Endometrium (tissue), 2 donors: ENCODE measurements at regions not wholly inside any gene's neighbourhood (a gene's known extent, or its start where the extent isn't known, plus 50 kb on each side); places are given as distances from the start of the nearest gene placed in this dataset.

ENCODE experiments used
- FAIRE-seq: peaks from 2 replicates; lab custom pipeline; 2012; peaks lifted over from hg19 to GRCh38; lab: Jason Lieb, UNC
- donor health status: control.
- donor health status: control.

DNA sequence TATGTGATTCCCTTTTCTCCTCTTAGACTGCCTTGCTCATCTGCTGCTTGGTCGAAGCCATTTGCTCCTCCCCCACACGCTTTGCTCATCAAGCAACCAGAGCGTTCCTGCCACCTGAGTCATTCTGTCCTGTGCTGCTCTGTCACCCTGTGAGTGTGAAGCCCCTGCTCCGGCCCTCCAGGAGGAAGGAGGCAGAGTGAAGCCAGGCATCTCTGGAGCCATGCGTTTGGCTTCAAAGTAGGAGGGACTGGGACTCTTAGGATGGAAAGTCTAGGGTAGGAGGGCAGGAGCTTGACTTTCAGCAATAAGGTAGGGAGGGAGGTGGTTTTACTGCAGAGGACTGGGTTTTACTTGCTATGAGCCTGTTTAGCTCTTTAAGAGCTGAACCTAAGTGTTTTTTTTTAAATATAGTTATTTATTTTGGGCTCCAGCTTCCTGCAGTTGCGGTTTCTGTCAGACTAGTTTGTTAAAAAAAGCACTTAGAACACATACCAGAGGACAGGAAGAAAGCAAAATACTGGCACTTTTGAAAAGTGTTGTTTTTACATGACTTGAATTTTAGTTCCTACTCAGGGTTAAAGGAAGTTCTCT, 63.6 kb downstream of the SPINK2 start:
- FAIRE-seq: no peak

DNA sequence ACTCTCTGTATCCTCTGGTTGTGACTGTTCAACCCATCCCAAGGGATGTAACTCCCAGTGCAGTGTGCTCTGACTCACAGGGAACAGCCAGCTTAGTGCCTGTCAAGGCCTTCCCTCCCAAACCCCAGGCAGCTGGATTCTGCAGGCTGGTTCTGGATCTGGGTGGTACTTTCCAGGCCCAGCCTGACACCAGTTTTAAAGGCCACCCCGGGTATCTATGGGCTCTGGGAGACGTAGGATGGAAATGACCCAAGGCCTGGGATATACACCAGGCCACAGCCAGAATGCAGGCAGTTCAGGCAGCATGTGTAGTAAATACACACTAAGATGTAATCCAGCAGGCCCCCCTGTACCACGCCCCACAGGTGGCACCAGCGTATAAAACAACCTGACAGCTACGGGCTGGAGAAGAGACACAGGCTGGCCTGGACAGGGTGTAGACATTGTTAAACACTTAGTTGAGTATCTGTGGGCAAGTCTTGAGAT, 64.2 kb downstream of the SPINK2 start:
- no peak for FAIRE-seq

- no peak for FAIRE-seq
Measured at GRCh38 chr4:56755901-56756300, 65.6 kb downstream of the SPINK2 start.

DNA sequence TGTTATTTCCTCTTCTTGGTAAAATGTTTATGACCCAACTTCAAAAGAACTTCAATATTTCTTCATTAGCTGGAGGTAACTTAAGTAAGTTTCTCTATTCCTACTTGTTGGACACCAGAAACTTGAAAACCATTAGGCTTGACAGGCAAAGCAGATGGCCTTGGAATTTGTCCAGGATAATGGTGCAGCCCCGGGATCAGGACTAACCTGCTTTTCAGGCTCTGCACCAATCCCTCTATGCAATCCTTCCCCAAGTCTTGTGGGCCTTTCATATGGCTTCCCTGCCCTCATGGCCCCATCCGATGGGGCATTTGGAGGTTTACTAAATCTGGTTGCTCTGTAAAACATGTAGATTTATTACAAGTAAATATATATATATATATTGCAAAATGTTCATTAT, 68.5 kb downstream of the SPINK2 start:
- FAIRE-seq: no peak

DNA sequence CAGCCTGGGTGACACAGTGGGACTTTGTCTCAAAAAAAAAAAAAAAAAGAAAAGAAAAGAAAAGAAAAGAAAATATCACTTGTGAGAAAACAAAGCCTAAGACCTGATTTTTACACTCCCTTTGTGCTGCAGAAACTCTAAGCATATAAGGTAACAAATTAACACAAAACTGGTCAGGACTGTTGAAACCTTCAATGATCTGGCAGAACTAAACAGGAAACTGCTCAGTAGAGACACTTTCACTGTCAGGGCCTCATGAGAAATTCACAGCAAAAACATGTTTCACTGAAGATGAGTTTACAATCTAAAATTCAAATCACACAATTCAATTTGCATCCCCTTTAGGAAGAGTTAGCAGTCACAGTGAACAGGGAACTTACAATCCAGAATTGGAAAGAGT, 69.1 kb upstream of the HOPX start:
- FAIRE-seq: no peak

GRCh38 chr4:56748271-56748670, 67.2 kb upstream of the HOPX start:
- no peak for FAIRE-seq

GRCh38 chr4:56746639-56747038, 65.5 kb upstream of the HOPX start:
- FAIRE-seq: no peak

GRCh38 chr4:56745042-56745441, 63.9 kb upstream of the HOPX start:
- no peak for FAIRE-seq

DNA sequence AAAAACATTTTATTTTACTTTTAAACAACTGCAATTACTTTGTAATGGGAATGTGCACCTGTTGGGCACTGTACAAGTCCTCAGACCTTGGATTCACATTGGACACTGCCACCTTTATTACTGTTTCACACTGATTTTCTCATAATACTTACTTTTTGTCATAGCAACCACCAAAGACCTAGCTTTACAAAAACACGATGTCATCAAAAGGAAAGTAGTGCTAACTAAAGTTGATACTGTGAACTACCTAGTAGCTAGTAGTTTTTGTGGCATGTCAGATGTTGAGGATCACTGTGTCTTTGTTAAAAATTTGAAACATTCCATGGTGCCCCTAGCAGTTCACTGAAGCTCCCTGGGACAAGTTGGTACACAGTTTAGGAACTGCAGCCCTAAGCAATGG, 62.9 kb upstream of the HOPX start:
- no peak for FAIRE-seq

DNA sequence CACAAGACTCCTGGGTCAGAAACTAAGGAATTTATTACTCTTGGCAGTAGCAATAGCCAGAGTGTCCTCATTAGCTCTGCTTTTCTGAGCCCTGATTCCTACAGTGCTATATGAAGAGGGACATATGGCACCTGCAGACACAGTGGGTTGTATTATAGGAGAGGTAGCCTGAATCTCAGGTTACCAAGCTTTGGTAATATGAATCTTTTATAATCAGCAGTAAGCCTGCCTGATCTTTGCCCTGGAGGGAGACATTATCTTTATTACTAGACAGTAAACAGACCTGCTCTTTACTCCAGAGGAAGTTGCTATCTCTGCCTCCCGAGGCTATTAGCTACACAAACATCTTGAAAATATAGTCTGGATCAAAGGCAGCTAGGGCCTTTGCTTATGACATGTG, 62.5 kb upstream of the HOPX start:
- no peak for FAIRE-seq

DNA sequence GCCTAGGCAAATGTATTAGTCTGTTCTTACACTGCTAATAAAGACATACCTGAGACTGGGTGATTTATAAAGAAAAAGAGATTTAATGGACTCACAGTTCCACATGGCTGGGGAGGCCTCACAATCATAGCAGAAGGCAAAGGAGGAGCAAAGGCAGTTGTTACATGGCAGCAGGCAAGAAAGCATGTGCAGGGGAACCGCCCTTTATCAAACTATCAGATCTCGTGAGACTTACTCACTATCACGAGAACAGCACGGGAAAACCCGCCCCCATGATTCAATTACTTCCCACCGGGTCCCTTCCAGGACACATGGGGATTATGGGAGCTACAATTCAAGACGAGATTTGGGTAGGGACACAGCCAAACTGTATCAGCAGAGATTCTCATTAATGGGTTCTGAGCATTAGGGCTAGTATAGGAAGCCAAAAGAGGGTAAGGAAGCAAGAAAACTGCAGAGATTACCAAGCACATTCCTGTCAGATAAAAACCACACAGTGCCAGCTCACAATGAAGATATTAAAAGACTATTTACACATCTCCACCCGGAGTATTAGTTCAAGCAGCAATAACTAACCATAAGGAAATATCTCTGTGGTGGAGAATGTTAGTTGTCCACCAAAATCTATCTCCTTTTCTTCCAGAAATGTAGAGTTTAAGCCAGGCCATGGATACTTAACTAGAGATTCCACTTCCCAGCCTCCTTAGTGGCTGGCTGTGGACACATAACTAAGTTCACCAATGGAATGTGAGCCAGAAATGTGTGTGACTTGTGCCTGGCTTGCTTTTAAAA, 61.2 kb upstream of the HOPX start:
- FAIRE-seq: no peak

DNA sequence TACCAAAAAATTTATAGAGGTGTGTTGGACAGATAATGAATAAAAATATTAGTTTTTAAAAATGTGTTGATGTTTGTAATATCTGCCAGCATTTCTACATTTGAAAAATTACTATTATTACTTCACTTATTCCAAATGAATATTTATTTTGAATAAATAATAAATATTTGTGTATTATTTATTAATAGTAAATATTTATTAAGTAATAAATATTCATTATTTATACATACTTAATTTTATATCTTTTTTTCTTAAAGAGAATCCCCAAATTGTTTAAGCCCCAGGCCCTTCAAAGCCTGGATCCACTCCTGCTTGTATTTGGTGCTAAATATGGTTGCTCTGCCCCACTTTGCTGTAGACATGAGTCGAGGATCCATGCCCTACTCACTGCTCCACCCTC, 60.5 kb upstream of the HOPX start:
- FAIRE-seq: peak; percentile 70

GRCh38 chr4:56739066-56739777, 58.1 kb upstream of the HOPX start:
- FAIRE-seq: no peak

GRCh38 chr4:56737666-56738065, 56.6 kb upstream of the HOPX start:
- no peak for FAIRE-seq

GRCh38 chr4:56733352-56733751, 52.3 kb upstream of the HOPX start:
- FAIRE-seq: no peak

DNA sequence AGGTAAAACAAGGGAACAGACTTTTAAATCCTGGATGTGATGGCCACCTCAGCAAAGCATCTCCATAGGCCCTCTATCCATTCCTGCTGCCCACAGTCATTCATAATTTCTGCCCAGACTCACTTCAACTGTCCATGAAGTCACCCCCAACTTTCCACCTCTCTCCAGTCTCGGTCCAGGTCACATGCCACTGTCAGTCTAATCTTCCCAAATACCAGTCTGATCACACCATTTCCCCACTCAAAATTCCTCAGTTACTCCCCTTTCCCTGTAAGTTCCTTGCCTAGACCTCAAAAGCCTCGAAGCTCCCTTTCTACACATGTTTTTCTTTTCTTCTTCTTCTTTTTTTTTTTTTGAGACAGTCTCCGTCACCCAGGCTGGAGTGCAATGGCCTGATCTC, 51.2 kb upstream of the HOPX start:
- FAIRE-seq: no peak

GRCh38 chr4:56731857-56732256, 50.8 kb upstream of the HOPX start:
- FAIRE-seq: no peak
